GM03348 (cell line): ENCODE measurements at regions not wholly inside any gene's neighbourhood (a gene's known extent, or its start where the extent isn't known, plus 50 kb on each side); places are given as distances from the start of the nearest gene placed in this dataset.
"Not testable (repeated sequence)": the region's sequence is repeated elsewhere in the genome, so short reads cannot be mapped to it uniquely, and the experiment has no call there.

Experiments
- DNase-seq: peaks from one replicate; pipeline ENCODE4 v3.0.0; 2012; ENCODE audit warnings: low spot score

DNA sequence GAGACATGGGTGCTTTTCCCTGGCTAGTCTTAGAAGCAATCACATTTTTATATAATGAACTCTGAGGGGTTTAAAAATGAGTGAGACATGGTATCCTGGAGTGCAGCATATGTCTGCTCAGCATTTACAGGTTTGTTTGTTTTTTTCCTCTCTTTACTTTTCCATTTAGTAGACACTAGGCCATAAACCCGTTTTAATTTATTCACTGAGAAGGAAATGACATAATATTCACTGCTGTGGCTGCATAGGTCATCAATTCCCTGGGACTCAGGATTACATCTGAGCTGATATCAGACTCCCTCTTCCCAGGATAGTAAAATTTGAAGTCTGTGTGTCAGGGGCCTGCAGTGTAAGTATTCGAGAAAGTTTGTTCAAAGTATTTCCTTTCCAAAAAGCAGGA lies 178.9 kb upstream of the SPRY1 start:
- DNase-seq, result no peak

DNA sequence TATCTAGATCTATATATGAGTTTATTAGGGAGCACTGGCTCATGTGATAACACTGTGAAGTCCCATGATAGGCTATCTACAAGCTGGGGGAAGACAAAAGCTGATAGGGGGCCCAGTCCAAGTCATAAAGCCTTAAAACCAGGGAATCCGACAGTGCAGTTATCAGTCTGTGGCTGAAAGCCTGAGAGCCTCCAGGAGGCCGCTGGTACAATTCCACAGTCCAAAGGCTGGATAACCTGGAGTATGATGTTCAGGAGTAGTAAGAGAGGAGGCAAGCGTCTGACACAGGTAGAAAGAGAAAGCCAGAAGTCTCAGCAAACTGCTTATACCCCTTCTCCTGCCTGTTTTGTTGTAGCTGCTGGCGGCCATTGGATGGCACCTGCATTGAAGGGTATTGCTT lies 177.6 kb upstream of the SPRY1 start:
- no peak for DNase-seq

DNA sequence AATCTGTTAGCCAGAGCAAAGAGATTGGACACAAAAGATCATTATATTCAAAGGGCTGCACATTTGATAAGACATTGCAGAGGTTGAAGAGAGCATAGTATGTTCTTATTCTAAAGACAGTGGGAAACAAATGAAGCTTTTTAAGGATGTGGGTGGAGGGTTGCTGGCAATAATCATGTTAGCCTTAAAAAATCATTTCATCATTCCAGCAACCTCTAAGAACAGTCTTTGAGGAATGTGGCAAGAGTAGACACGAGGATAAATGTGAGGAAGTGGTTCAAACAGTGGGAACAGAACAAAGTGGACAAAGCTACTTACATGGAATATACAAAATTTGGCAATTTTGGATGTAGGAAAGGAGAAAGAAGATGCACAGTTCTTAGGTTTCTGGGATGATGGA lies 167.3 kb upstream of the SPRY1 start:
- no peak for DNase-seq

DNA sequence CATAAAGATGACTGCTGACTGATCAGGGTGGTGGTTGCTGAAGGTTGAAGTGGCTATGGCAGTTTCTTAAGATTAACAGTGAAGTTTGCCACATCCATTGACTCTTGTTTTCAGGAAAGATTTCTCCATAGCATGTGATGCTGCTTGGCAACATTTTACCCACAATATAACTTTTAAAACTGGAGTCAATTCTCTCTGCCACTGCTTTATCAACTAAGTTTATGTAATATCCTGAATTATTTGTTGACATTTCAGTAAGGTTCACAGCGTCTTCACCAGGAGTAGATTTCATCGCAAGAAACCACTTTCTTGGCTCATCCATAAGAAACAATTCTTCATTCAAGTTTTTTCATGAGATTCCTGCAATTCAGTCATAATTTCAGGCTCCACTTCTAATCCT lies 166.5 kb upstream of the SPRY1 start:
- DNase-seq, result no peak

DNA sequence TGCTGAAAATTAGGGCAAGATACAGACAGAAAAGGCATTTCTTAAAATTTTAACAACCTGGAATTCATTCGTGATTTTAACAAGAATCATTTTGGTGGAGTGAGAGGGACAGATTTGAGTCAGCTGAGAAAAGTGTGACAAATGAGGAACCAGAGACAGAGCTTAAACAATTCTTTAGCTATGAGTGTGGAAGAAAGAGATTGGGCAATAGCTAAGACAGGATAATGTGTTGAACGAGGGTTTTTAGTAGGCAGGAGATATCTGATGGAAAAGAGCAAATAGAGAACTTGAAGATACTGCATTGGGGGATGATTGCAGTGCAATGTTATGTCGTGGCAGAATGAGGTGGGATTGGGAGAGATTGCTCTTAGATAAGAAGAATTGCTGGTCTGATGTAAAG lies 164.2 kb upstream of the SPRY1 start:
- peak; percentile 36 for DNase-seq

DNA sequence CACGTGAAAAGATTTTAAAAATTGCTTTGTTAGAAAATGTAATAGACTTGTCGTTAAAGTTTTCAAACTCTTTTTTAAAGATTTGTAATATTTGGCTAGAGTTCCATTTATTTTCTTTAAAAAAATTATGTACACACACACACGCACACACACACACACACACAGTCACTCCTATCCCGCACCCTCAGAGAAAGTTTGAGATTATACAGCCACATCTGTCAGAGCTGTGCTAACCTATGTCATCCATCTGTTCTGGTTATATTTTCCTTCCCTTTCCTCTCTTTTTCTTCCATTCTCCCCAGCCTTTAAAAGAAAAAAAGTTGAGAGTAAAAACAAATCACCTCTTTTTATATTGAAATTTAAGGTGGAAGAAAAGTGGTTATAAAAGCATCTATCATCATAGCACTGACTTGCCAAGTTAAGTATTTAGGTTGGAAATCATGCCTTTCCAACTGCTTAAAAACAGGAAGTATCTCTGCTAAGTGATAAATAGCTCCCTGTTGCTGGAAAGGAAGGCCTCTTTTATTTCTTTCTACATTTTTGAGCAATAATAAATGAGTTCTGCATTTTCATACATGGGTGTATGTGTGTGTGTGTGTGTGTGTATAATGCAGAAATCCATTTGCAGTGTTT lies 163.3 kb upstream of the SPRY1 start:
- DNase-seq, result no peak

DNA sequence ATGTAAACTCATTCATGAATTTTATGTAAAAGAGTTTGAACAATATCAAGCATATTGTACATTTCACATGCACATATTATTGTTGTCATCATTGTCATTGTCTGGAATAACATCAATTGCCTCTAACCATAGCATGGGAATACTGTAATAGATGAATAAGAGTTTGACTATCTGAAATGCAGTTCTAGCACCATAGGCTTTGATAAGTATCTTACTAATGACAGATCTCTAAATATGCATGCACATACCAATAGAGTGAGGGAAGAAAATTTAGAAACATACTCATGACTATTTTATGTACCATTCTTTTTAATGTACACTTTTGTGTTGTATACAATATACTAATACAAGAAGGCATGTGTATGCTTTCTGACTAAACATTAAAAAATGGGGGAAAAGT lies 161.6 kb upstream of the SPRY1 start:
- DNase-seq, result no peak

DNA sequence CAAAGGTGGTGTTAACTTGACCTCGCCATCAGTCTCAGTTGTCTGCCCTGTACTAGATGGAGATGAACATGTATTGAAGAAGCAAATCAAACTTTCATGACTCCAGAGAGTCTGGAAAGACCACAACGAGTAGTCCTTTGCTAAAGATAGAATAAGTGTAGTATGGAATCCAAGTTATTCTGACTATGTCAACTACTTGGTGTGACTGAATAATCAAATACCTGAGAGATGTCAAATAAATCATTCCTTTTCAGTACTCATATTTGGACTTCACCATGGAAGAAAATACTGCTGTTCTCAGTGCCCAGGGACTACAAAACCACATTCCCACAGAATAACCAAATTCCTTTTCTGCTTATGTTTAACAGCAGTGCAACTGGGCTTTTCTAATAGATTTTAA lies 161.2 kb upstream of the SPRY1 start:
- DNase-seq, result peak; percentile 28

DNA sequence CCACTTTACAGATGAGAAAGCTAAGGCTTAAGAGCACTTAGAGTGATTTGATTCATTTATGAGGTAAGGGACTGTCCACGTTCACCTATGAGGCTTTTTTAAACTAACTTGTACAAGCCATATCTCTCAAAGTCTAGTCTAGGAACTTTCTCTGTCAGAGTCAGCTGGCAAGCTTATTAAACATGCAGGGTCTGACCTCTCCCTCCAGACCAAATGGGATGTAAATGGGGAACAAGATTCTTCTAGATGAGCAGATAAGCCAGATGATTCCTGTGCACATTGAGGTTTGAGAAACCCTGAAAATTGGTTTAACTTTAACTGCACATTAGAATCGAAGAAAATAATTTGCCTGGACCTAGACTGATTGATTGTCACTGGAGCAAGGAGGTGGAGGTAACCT lies 160.0 kb upstream of the SPRY1 start:
- no peak for DNase-seq

DNA sequence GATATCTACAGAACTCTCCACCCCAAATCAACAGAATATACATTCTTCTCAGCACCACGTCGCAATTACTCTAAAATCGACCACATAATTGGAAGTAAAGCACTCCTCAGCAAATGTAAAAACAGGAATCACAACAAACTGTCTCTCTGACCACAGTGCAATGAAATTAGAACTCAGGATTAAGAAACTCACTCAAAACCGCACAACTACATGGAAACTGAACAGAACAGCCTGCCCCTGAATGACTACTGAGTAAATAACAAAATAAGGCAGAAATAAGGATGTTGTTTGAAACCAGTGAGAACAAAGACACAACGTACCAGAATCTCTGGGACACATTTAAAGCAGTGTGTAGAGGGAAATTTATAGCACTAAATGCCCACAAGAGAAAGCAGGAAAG lies 156.3 kb upstream of the SPRY1 start:
- not testable (repeated sequence) for DNase-seq

DNA sequence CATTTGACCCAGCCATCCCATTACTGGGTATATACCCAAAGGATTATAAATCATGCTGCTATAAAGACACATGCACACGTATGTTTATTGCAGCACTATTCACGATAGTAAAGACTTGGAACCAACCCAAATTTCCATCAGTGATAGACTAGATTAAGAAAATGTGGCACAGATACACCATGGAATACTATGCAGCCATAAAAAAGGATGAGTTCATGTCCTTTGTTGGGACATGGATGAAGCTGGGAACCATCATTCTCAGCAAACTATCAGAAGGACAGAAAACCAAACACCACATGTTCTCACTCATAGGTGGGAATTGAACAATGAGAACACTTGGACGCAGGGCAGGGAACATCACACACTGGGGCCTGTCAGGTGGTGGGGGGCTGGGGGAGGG lies 153.4 kb upstream of the SPRY1 start:
- DNase-seq, result not testable (repeated sequence)

DNA sequence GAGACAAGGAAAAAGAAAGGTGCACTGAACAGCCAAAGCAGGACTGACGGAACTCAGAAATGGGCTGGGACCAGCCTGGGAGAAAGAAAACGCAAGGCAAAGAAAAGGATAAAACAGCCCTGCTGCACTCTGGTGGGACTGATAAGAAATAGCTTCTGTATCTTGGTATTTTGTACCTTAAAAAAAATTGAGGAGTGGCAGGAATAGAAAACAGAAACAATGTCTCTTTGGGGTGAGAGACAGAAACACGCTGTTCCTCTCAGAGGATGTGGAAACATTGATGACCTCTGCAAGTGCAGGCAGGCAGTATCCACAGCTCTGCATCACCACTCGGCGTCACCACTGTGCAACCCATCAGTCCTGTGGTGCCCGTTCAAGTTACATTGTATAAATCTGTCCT lies 152.5 kb upstream of the SPRY1 start:
- no peak for DNase-seq

DNA sequence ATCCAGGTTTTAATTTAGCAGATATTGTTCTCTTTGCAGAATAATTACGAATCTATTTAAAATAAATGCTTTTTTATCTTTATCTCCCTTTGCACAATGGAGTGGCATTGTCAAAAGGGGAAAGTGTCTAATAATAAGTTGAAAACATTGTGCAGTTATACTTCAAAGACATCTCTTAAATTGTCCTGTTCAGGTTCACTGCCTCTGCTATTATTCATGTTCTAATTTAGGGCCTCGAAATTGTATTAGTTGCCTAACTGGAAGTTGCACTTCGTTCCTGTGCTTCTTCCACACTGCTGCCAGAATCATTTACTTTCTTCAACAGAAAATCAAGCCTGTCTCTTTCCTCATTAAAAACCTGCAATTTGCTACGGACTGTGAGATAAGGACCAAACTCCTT lies 150.5 kb upstream of the SPRY1 start:
- no peak for DNase-seq

DNA sequence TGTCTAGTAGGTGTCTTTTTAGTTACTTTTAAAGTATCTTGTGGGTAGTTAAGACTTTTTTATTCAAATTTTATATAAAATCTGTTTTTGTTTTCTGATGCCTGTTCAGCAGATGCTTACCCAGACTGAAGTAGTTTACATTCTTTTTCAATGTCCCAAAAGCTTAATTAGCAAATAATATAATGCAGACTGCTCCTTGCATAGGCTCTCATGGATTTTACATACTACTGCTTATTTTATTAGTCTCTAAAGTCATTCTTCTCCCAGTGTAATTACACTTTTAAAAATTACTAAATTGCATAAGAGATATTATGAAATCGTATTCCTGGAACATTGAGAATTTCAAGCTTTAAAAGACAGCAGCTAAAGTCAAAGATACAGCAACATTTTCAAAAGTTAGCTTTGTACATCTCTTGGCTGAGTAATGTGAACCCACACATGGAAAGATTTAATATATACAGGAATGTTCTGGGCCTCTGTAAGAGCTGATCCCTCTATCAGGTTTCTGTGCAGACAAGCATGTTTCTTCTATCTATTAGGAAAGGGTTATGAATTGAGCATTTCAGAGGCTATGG lies 148.4 kb upstream of the SPRY1 start:
- DNase-seq, result peak; percentile 29

DNA sequence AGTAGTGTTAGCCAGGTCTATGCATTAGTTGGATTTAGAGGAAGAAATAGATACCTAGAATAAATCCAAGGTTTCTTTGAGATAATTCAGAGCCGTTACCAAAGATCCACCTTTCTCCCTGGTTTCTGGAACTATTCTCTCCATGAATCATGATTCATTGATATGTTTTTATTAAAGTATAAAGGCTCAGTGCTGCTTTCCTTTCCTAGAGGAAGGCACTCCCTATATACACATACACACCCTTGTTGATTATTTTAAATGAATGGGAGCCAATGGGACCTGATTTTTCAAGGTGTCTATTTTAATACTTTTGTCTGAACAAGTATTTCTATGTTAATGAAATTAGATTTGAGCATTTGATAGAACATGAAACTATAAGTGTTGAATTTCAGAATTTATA lies 146.8 kb upstream of the SPRY1 start:
- DNase-seq, result no peak

DNA sequence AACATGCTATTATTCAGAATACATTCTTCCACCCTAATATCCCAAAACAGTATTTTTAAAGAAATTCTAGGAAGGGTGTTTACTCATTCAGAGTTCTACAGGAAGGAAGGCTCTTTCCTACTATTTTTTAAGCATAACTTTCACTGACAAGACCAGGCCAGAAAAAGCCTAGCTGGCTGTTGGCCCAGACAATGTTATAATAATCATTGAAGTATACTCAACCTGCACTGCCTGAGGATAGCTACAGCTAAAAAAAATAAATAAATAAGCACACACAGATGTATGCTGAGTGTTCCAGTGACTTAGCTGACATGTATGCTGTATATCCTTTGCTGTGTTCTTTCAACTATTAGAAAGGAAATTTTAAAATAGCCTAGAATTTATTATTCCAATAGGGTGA lies 145.8 kb upstream of the SPRY1 start:
- no peak for DNase-seq

DNA sequence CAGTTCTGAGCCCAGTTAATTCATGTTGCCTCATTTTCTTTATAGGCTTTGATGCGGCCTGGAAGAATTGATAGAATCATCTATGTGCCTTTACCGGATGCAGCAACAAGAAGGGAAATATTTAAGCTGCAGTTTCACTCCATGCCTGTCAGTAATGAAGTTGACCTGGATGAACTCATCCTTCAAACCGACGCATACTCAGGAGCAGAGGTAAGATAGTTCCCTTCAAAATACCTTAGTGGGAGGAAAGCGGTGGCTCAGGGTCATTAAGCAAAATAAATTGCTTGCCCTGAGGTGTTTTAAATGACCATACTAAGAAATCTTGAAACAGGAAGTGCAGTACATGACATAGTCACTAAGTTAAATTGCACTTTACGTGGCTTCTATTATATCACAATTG lies 140.6 kb upstream of the SPRY1 start:
- no peak for DNase-seq

DNA sequence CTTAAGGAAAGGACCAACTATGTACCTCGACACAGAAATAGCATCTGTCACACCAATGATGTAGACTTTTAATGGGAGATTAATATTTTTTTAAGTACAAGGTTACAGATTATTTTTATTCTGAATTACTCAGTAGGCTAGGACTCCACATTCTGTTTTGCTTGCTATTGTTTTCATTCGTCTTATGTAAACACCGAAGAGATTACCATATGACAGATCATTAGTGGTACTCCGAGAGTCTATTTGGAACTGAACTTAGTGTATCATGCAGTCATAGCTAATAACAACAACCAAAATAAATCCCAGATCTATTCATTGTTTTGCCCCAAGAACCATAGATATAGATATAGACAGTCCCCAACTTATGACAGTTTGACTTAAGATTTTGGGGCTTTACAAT lies 139.7 kb upstream of the SPRY1 start:
- no peak for DNase-seq

DNA sequence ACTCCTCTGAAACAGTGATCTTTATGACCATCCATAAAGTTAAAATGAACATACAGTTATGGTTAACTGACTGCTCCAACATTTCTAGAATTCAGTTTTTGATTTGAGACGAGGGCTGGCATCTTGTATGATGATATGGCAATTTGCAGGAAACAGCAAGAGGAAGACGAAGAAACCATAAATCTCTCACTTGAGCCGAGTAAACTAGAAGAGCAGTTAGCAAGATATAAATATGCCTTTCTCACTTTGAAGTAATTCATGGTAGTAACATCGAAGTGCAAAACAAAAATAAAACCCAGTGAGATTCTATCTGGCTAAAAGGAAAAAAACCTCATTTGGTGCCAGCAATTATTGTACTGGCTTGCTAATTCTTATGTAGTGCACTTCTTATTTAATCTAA lies 139.0 kb upstream of the SPRY1 start:
- DNase-seq, result no peak

DNA sequence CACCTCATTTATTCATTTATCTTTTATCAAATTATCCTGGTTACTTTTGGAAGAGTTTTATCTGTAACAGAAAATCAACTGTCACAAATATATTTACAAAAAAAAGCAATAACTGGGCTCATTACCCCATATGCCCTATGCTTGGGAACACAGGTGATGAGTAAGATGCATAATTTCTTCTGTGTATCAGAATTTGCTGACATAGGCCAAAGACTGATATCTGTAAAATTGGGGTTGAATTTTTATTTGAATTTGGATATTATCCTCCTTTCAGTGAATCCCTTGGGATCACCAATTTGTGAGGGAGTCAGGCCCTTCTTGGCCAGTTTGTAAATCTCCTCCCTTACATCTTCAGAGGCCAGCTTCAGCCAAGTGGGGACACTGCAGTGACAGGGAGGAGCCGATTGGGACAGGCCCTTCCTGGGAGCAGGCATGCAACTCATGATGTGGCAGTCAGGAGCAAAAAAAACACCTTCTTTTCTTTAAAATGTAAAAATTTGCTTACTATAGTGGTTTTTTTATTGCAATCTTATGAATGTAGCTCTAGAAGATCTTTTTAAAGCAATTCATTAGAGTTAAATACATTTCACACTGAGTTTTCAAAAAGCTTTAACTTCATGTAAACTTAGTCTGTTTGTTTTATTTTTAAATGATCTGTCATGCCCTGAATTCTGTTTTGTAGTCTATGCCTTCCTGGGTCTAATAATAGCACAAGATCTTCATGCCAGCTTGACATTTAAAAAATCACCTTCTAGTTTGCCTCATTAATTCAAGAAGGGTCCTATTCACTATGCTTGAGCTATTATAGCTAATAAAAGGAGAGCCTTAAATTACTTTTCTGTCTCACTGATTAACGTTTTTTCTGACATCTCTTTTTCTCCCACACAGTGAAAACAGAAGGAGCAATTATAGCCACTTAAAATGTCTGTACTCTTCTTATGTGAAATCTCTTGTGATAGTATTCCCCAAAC lies 136.6 kb upstream of the SPRY1 start:
- DNase-seq, result no peak

DNA sequence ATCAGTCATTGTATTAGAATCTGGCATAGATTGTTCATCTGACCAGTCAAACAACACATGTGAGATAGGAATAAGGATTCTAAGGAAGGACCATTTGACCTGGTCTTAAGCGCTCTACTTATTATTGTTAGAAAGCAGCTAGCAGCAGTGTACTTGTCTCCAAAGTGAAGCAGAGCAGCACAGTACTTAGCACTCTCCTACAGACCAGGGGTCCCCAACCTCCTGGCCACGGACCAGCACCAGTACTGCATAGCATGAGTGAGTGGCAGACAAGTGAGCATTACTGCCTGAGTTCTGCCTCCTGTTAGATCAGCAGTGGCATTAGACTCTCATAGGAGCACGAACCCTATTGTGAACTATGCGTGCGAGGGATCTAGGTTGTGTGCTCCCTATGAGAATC lies 135.9 kb upstream of the SPRY1 start:
- no peak for DNase-seq

DNA sequence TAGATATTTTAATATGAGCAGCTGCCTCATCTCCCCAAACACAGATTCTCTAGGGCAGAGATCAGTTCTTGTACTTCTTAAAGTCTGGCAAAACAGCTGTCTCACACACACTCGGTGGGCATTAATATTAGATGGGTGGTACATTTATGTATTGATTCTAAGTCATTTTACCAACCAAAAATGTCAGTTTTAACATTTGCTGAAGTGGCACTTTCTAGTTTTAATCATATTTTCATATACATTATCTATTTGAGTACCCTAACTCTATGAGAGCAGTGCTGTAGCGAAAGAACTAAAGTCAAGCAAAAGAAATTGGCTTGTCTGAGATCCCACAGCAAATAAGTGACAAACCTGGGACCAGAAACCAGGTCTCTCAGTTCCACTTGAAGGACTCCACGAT lies 134.5 kb upstream of the SPRY1 start:
- DNase-seq, result no peak

DNA sequence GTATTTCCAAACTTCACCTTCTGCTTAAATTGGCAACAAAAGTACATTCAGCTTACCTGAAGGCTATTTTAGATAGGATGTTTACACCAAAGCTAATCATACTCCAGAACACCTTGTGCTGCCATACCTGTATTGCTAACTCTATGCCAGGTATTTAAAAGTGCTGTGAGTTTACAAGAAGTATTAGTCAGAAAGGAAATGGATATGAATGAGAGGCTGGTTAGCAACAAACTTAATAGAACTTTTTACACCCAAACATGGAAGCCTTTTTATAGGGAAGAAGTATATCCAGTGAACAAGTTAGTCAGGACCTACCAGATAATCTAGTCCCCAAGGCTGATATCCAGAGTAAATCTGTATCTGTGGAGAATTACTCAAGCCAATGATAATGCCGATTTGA lies 131.2 kb upstream of the SPRY1 start:
- no peak for DNase-seq
